ENCODE measurements at regions not wholly inside any gene's neighbourhood (a gene's known extent, or its start where the extent isn't known, plus 50 kb on each side); places are given as distances from the start of the nearest gene placed in this dataset.

- no peak for DNase-seq
Measured at GRCh38 chr3:176789281-176789705, 408.0 kb downstream of the TBL1XR1 start.

- DNase-seq = no peak
Measured at GRCh38 chr3:176787506-176787905, 409.8 kb downstream of the TBL1XR1 start.

DNA sequence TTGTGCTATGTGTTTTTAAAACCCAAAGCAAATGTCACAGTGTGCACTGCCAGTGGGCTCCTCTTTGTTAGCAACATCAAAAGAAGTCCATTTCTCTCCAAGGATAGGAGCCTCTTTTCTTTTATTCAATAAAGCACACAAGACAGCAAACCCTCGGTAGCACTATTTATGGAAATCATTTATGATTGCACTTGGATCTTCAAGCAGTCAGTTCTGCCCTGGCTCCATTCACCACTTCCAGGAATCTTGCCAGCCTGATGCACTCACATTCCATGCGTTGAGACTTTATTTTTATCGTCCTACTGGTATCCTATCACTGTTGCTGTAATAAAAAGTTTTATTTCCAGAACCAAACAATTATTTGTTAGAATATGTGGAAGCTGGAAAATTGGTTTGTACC lies 412.1 kb downstream of the TBL1XR1 start:
- peak; percentile 39 for DNase-seq

GRCh38 chr3:176780766-176781165 lies 416.5 kb downstream of the TBL1XR1 start:
- DNase-seq = no peak

- DNase-seq = no peak
Measured at GRCh38 chr3:176776622-176777175, 420.6 kb downstream of the TBL1XR1 start.

DNA sequence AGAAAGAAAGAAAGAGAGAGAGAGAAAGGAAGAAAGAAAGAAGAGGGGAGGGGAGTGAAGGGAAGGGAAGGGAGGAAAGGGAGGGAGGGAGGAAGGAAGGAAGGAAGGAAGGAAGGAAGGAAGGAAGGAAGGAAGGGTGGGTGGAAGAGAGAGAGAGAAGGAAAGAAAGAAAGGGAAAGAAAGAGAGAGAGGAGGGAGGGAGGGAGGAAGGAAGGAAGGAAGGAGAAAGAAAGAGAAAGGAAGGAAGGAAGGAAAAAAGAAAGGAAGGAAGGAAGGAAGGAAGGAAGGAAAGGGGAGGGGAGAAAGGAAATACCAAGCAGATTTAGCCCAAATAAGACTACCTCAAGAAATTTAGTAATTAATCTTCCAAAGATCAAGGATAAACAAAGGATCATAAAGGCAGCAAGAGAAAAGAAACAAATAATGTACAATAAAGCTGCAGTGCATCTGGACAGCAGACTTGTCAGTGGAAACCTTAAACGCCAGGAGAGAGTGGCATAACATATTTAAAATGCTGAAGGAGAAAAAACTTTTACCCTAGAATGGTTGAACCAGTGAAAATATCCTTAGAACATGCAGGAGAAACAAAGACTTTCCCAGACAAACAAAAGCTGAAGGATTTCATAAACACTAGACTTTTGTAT lies 427.6 kb downstream of the TBL1XR1 start:
- DNase-seq = no peak

- DNase-seq = peak; percentile 50
Measured at GRCh38 chr3:176767385-176767784, 429.9 kb downstream of the TBL1XR1 start.

DNA sequence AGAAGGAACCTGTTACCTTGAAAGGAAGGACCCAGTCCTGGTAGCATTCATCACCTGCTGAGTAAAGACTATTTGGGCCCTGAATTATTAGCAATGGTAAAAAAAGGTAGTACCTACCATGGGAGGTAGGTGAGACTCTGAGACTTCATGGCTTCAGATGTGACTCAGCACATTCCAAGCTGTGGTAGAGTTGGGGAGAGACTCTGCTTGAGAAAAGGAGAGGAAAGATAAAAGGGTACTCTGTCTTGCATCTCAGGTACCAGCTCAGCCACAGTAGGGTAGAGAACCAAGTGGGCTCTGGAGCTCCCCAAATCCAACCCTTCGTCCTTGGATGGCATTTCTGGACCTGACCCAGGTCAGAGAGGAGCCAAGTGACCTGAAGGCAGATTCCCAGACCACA lies 430.4 kb downstream of the TBL1XR1 start:
- DNase-seq = no peak

DNA sequence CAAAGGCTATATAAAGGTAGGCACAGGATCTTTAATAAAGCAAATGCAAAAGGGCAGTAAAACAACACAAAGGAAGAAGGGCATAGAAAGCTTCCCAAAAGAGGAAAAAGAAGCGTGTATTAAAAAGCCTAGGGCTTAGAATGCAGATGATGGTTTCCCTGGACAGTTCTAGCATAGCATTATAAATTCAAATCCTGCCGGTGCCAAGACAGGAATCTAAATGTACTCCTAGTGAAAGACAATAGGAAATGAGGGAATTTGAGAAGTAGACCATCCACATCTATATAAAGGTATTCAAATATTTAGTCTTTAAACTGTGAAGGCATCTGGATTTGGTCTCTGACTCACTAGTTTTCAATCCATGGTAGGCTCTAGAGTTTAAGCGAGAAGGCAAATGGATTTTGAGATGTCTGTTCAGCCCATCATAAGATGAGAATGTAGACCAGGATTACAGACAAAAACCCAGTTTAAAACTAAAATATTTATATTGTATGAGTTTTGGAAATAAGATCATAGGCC lies 431.8 kb downstream of the TBL1XR1 start:
- no peak for DNase-seq

- no peak for DNase-seq
Measured at GRCh38 chr3:176759815-176760506, 437.3 kb downstream of the TBL1XR1 start.

DNA sequence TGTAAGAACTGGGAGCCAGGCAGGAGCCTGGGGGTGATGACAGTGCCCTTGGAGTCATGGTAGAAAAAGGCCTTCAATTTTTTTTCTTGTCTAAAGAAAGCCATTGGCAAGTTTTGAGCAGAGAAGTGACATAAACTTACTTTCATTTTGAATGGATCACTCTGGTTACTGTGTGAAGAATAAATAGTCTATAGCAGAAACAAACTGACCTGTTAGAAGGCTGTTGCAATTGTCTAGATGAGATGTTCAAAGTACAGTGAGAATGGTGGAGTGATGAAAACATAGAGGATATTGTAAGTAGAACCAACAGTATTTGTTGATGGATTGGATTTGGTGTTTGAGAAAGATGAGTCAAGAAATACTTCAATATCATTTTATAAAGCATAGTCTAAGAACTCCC lies 439.9 kb downstream of the TBL1XR1 start:
- no peak for DNase-seq

DNA sequence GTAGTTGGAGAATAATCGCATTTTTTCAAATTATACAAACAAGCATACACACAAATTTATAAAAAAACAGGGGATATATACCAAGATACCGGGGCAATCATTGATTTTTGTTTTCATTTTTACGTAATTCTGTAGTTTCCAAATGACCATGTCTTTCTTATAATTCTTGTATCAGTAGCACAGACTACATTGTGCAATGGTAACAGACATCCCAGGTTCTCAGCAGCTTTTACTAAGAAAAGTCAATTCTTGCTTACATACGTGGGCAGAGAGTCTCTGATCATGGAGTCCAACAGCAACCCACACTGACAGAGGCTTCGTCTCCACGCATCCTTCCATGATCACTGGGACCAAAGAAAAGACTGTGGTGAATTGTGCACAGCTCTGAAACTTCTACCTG lies 441.3 kb downstream of the TBL1XR1 start:
- DNase-seq = no peak

DNA sequence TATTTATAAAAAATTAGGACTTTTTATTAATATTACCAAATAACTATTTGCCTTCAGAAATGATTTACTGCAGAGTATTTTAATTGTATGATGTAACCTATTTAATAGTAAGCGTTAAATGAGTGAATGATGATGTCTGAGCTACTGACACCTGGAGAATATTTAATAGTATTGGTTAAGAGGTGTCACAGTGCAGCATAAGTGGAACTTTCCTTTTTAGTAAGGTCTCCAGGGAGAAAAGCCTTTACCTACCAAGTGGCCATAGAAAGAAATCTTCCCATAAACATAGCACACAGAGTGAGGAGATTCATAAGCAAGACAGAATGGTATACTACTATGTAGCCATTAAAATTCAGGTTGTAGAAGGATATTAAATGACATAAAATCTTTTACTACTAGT lies 441.7 kb downstream of the TBL1XR1 start:
- DNase-seq = no peak

- DNase-seq = no peak
Measured at GRCh38 chr3:176741664-176742047, 455.6 kb downstream of the TBL1XR1 start.

GRCh38 chr3:176740906-176741663 lies 456.2 kb downstream of the TBL1XR1 start:
- no peak for DNase-seq

DNA sequence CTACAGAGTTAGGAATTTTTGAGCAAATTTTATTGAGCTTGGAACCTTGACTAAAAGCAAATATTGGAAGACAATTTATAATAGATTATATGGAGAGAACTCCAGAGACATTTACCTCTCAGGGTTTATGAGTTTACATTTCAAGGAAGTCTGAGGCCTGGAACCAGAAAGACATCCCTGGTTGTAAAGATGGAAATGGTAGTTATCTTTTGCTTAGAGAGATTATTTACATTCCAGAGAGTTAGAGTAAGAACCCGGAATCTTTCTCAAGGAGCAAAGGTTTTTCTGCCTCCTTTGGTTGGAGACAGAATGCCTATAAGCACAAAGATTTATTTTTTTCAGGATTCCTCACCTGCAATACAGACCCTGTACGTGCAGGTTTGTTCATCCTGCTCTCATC lies 458.1 kb downstream of the TBL1XR1 start:
- DNase-seq = no peak

DNA sequence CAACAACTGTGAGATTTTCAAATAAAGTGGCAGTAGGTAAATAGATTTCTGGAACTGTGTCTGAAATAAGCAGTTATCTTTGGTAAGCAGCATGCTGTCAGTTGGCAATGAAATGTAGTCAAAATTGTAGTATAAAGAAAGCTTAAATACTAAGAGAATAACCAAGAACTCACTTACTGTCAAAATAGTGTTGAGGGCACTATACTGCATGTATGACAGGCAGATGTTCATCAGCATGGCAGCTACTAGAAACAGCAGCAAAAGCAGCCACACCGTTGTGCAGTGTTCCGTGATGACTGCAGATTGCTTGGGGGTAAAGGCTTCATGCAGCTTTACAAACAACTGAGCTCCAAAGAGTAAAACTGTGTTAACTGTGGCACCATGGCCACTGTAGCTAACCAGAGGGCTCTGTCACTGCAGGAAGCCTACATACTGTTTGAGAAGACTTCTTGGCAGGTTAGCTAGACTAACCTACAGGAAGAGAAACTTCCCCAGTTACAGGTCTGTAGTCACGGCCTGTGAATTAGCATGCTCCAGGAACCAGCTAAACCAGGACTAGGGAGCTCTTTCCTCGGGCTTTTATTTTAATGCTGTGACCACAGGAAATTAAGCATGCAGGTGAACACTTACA lies 459.7 kb downstream of the TBL1XR1 start:
- no peak for DNase-seq

- no peak for DNase-seq
Measured at GRCh38 chr3:176734146-176734545, 463.1 kb downstream of the TBL1XR1 start.

DNA sequence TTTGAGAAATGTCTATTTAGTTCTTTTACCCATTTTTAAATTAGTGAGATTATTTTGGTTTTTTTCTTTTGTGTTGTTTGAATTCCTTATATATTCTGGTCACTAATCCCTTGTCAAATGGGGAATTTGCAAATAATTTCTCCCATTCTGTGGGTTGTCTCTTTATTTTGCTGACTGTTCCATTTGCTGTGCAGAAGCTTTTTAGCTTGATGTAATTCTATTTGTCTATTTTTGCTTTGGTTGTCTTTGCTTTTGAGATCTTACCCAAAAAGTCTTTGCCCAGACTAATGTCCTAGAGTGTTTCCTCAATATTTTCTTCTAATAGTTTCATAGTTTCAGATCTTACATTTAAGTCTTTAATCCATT lies 472.9 kb downstream of the TBL1XR1 start:
- no peak for DNase-seq

DNA sequence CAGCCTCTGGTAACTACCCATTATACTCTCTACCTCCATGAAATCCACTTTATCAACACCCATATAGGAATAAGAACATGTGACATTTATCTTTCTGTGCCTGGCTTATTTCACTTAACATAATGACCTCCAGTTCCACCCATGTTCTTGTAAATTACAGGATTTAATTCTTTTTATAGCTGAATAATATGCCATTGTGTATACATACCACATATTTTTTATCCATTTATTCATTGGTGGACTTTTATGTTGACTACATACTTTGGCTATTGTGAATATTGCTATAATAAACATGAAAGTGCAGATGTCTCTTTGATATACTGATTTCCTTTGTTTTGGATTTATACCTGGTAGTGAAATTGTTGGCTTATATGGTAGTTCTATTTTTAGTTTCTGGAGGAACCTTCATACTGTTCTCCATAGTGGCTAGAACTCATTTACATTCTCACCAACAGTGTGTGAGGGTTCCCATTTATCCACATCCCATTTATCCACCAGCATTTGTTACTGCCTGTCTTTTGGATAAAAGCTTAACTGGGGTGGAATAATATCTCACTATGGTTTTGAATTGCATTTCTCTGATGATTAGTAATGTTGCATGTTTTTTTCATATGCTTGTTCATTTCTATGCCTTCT lies 473.4 kb downstream of the TBL1XR1 start:
- no peak for DNase-seq

GRCh38 chr3:176714034-176714433 lies 483.2 kb downstream of the TBL1XR1 start:
- DNase-seq = no peak

DNA sequence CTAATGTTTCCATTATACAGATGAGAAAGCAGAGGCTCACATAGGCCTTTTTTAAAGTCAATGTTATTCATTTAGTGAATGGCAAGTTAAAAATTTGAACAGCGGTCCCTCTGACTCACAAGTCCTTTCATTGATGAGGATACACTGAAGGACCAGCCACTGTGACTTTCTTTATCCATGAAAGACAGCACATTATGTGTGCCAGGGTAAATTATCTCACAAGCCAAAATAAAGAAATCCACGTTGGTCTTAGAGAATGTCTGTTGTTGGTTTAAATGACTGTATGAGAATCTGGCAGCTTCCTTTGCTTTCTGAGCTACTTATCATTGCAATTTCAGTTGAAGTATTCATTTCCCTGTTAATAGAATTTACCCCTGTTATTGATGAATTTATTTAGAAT lies 485.1 kb downstream of the TBL1XR1 start:
- DNase-seq = no peak

DNA sequence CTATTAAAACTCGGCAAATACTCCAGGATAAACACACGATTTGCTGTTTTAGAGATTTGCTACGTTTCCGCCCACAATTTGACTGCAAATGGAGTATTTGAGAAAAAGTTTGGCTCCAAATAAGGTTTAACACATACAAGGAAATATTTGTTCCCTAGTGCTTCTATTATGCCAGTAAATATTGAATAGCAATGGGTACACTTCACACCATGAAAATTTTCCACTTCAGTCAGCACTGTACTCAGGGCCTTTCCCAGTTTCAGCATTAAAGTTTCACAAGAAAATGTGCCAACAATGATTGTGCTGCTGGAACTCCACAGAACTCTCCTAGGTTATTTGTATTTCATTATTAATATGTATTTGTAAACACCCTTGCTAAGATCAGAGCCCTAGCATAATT lies 498.0 kb downstream of the TBL1XR1 start:
- no peak for DNase-seq
